BJ (cell line): ENCODE measurements at regions not wholly inside any gene's neighbourhood (a gene's known extent, or its start where the extent isn't known, plus 50 kb on each side); places are given as distances from the start of the nearest gene placed in this dataset.

Source experiments
- CTCF ChIA-PET: fragments of 350-600 bp; formaldehyde crosslinking; extraction: SDS; loops from one replicate; lab custom pipeline; 2021; ENCODE audit warnings: antibody characterized with exemption, inconsistent platforms; lab: Yijun Ruan, JAX
- POLR2A ChIA-PET: fragments of 300-600 bp; sonication (Branson Sonifier 250); formaldehyde crosslinking; extraction: SDS; loops from one replicate; lab custom pipeline; 2021; ENCODE audit warnings: antibody characterized with exemption; lab: Charles Lee
- DNase-seq: peaks from one replicate; pipeline ENCODE4 v3.0.0-alpha.2; 2011; ENCODE audit warnings: low read depth
- H3K27me3 ChIP-seq: 2 replicates; pipeline ENCODE4 v1.6.0; 2011; ENCODE audit warnings: low read length; ENCODE audit not compliant: control insufficient read depth, insufficient read depth
- H3K36me3 ChIP-seq: 2 replicates; pipeline ENCODE4 v1.5.1; 2011; ENCODE audit warnings: low read length; ENCODE audit not compliant: control insufficient read depth, insufficient read depth
- H3K4me3 ChIP-seq: 2 replicates; pipeline ENCODE4 v1.5.1; 2011; ENCODE audit warnings: low read depth, mild to moderate bottlenecking, control low read depth, low read length
- TF ChIP-seq, protein P1 (sequence below): IDR thresholded peaks from 2 replicates; pipeline ENCODE4 v1.5.1; 2011; ENCODE audit warnings: low read depth, mild to moderate bottlenecking, control low read depth, inconsistent platforms, low read length, moderate library complexity; ENCODE audit not compliant: insufficient read depth

DNA sequence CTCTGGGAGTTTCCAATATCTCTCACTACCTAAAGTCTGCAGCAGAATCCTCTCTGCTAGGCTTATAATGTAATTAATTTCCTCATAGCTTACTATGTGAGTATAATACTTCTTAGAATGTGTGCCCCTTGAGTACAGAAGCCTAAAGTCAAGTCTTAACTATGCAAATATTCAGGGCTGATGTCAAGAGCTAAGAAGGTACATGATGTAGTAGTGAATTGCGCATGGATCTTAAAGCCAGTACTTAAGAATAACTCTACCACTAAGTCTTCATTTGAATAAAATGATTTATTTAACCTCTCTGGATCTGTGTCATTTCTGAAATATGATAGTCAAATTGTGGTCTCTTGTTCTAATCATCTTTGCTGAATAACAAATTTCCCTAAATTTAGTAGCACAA is 442.9 kb downstream of the DTWD2 start:
- no peak for DNase-seq
- CTCF ChIA-PET, result interaction anchor here (1.0 kb wide), 1 partner anchor 19 kb away, joined by 3 read pairs; no protein-coding TSS in a partner anchor
- POLR2A ChIA-PET, result no interaction called here
- Histone ChIP-seq H3K36me3 (no peaks in the 10 kb centered on the region), H3K27me3 (no peaks in the 10 kb centered on the region), H3K4me3 (no peak overlapping the region)
- TF ChIP-seq, protein P1, sequence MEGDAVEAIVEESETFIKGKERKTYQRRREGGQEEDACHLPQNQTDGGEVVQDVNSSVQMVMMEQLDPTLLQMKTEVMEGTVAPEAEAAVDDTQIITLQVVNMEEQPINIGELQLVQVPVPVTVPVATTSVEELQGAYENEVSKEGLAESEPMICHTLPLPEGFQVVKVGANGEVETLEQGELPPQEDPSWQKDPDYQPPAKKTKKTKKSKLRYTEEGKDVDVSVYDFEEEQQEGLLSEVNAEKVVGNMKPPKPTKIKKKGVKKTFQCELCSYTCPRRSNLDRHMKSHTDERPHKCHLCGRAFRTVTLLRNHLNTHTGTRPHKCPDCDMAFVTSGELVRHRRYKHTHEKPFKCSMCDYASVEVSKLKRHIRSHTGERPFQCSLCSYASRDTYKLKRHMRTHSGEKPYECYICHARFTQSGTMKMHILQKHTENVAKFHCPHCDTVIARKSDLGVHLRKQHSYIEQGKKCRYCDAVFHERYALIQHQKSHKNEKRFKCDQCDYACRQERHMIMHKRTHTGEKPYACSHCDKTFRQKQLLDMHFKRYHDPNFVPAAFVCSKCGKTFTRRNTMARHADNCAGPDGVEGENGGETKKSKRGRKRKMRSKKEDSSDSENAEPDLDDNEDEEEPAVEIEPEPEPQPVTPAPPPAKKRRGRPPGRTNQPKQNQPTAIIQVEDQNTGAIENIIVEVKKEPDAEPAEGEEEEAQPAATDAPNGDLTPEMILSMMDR, result no peak

DNA sequence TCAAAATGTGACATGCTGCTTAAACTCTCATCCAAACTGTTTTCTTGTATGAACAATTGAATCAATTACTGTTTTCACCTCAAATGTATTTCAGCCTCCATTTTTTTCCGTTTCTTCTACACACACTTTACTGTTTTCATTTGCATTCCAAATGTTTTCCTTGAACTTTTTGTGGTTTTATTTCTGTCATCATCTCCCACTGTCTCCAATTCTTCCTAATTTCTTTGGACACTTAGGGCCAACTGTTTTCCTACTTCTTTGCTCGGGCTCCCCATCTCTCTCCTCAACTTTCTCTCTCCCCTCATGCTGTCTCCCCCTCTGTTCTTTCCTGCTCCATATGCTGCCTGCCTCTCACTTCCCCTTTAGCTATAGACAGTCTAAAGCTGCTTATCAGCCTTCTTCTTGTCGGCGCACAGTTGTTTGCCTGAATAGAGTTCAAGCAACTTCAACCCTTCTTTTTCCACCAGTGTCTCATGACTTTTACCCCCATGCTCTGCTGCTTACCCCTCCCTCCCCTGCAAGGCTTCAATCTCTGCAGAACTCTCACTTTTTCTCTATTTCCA is 443.4 kb downstream of the DTWD2 start:
- TF ChIP-seq, protein P1, result no peak
- no peak for DNase-seq
- ChIA-PET POLR2A (no interaction called here), CTCF (no interaction called here)
- Histone ChIP-seq H3K27me3 (no peaks in the 10 kb centered on the region), H3K4me3 (no peak overlapping the region), H3K36me3 (no peaks in the 10 kb centered on the region)

DNA sequence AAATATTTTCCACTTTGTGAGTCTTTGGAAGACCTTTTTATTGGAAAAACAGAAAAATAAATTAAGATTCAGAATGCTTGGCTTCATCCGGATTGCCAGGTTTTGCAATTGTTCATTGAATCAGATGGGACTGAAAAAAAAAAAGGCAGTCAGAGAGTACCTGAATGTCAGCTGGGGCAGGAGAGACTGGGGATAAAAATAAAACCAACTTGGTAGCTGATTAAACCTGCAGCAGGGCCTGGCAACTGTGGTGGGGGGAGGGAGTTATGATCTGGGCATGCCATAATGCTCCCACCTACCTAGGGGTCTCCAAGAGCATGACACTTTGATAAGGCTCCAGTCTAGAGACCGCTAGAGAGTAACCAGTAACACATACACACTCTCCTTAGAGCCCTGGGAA is 454.4 kb downstream of the DTWD2 start:
- DNase-seq, result no peak
- no peaks in the 10 kb centered on the region; the same call in 1 of the 2 replicates for H3K27me3 ChIP-seq
- CTCF ChIA-PET, result no interaction called here
- TF ChIP-seq, protein P1, result no peak
- no peak overlapping the region for H3K4me3 ChIP-seq
- no peaks in the 10 kb centered on the region for H3K36me3 ChIP-seq
- POLR2A ChIA-PET, result no interaction called here

DNA sequence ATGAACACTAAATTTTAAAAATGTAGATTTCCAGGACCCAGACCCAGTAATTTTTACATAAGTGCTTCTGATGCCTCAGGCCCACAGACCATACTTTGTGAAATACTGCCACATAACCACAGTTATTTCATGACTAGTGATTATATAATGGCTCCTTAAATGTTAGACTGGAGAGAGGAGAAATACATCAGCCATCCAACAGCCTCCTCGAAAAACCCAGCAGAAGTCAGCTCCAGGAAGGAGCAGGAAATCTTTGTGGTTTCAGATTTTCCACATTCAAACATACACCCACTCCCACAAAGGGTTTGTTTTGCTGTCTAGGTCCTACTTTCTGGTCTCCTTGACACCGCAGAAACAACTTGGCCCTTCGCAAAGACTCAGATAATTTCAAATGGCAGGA is 455.2 kb downstream of the DTWD2 start:
- TF ChIP-seq, protein P1, result no peak
- DNase-seq, result no peak
- CTCF ChIA-PET, result no interaction called here
- no peaks in the 10 kb centered on the region for H3K36me3 ChIP-seq
- no peaks in the 10 kb centered on the region; the same call in 1 of the 2 replicates for H3K27me3 ChIP-seq
- H3K4me3 ChIP-seq, result no peak overlapping the region
- POLR2A ChIA-PET, result no interaction called here

DNA sequence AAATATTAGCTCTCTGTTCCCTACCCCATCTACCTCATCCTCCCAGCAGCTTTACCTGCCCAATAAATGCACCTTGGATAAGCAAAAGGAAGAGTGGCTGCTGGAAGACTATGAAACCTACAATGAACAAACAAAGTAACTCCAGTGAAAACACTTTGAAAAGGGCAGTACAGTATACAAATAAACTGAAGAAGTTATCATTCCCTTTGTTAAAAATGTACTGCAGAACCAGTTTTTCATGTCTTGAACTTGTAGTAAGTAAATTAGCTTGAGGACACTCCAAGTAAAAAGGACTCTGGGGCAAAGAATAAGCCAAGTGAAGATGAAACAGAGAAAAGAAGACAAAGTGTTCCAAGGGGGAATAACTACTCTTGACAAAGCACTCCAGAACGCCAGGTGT is 457.1 kb downstream of the DTWD2 start:
- no peaks in the 10 kb centered on the region; the same call in 1 of the 2 replicates for H3K27me3 ChIP-seq
- DNase-seq, result no peak
- H3K36me3 ChIP-seq, result no peaks in the 10 kb centered on the region
- ChIA-PET CTCF (interaction anchor here (1.0 to 1.5 kb wide), 2 partner anchors 19 to 80 kb away, joined by 3 to 4 read pairs; no protein-coding TSS in a partner anchor), POLR2A (no interaction called here)
- TF ChIP-seq, protein P1, result no peak
- H3K4me3 ChIP-seq, result no peak overlapping the region
